NCI-H82 treated with DMSO at 0.1 percent for 48 hours (cell line): ENCODE measurements at regions not wholly inside any gene's neighbourhood (a gene's known extent, or its start where the extent isn't known, plus 50 kb on each side); places are given as distances from the start of the nearest gene placed in this dataset.

ENCODE experiments used
- DNase-seq: peaks from one replicate; lab custom pipeline; 2025; ENCODE audit not compliant: unreplicated experiment; lab: John Stamatoyannopoulos, UW

- DNase-seq: no peak
Measured at GRCh38 chr1:81446000-81446669, 354.6 kb upstream of the ADGRL2 start.

GRCh38 chr1:81443288-81443687, 357.4 kb upstream of the ADGRL2 start:
- DNase-seq: no peak

DNA sequence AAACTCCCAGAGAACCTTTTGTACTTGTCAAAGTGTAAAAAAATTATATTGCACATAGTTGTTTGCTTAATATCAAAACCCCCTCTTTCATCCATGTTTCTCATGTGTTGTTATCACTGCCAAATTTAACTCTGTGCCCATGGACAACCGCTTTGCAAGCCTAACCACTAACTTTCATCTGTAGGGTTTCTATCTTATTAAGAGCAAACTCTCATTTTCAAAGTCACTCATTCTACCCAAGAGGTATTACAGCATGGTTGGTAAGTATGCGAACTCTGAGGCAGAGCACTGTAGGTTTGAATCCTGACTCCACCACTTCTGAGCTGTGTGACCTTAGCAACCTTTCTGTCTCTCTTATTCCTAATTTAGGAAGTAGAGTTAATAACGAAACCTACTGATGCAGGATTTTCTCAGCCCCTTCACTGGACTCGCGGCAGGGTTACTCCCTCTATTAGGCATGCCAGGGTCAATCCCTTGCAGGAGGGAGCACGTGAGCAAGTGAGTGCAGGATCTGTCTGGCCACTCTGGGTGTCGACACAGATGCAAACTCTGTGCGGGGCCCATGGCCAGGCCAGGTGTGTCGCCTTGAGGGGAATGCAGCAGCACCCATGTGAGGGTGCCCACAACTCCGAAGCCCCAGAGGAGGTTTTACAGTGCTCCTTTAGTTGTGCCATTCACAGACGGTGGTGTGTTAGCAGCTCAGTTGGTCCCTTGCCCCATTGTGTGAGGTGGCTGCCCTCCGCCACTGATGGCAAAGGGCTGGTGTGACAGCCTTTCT, 361.5 kb upstream of the ADGRL2 start:
- DNase-seq: no peak

DNA sequence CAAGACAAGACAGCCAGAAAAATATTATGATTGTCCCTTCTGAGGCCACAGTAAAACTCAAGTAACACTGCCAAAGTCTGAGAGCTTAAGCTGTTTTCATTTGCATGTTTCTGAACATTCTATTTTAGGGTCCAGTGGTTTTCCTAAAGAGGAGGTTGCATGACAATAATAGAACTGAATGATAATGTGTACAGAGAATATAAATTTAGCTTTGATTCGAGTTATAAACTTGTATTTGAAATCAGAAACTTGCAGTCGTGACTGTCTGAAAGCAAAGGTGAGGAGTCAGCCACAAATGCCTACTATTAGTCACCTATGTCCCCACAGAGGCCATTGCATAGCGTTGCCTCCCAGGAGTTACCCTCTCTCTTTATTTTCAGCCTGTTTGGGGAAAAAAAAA, 363.1 kb upstream of the ADGRL2 start:
- DNase-seq: no peak

GRCh38 chr1:81437213-81437612, 363.5 kb upstream of the ADGRL2 start:
- no peak for DNase-seq

GRCh38 chr1:81435175-81435574, 365.6 kb upstream of the ADGRL2 start:
- DNase-seq: no peak

- no peak for DNase-seq
Measured at GRCh38 chr1:81433676-81434075, 367.1 kb upstream of the ADGRL2 start.

DNA sequence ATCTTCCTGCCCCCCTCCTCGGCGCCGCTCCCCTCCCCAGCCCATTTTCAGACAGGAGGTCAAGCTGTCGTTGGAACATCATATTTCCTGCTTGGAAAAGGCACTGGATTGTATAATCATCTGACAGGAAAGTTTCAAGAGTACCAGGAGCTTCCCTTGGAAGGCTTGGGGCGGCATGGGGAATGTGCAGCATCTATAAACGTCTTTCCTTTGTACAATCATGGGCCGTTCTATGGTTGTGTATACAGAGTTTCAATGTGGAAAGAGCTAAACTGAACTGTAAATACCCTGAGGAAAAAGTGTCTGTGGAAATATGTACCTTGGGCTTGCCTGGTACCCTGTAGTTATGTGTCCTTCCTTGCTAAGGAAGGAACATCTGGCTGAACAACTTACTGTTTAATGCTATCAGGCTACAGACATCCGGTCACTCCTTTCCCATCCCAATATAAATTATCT, 368.1 kb upstream of the ADGRL2 start:
- DNase-seq: no peak

GRCh38 chr1:81432059-81432458, 368.7 kb upstream of the ADGRL2 start:
- no peak for DNase-seq

- no peak for DNase-seq
Measured at GRCh38 chr1:81431624-81432000, 369.1 kb upstream of the ADGRL2 start.

GRCh38 chr1:81430955-81431623, 369.6 kb upstream of the ADGRL2 start:
- no peak for DNase-seq

DNA sequence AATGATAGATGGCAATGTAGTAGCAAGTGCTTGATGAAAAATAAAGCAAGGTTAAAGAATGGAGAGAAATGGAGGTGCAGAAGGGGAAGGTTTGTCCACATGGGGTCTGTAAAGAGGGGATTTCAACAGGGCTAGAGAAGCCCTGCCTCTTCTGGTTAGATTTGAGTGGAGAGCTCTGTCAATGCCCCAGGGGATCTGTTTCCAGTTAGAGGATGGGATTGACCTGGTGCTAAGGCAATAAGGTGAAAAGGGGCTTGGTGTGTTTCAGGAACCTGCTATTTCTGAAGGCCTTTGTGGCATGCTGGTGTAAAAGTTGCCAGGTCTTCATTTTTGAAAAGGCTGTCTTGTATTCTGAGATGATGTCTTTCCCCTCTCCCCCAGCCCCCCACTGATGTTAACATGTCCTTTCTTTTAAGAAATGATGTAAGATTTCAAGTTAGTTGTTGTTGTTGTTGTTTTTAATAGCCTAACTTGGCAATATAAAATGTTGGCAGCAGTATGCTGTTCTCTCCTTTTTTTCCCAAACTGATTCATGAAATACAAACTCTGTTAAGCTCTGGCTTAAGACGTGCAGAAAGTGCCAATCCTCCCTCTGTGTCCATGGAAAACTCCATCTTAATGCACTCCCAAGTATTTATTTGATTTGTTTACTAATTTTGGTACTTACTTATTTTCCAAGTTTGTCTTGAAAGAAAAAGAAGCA, 370.3 kb upstream of the ADGRL2 start:
- no peak for DNase-seq

GRCh38 chr1:81428998-81429397, 371.7 kb upstream of the ADGRL2 start:
- no peak for DNase-seq

DNA sequence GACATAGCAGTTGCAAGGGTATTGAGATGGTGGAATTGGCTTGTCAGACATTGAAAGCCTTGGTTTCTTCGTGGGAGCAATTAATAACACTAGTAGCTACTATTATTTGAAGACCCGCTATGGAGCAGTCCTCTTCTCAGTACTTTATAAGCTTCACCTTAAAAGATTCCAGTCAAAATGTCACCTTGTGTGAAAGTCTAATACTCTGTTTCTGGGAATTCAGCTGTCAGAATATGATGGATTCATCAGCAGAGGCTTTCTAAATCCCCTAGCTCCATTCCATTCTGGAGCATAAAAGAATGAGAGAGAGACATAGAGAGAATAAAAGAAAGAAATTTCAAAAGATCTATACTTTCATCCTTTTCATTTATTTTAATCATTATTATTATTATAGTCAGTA, 375.9 kb upstream of the ADGRL2 start:
- DNase-seq: no peak

- peak; percentile 6 for DNase-seq
Measured at GRCh38 chr1:81424061-81424460, 376.7 kb upstream of the ADGRL2 start.

DNA sequence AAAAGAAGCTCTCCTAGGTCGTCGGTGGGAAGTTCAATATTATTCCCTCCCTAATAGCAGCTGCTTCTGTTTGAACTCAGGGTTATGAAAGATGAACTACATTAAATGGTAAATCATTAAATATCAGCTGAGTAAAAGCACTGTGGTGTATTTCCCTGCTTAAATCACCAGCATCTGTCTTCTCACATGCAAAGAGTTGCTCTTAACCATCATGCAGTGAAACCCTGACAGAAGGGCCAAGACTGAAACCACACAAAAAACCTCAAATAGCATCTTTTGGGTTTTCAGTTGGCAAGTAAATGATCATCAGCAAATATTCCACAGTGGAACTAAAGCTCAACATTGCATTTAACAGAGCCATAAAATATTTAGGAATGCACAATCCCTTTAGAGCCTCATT, 380.0 kb upstream of the ADGRL2 start:
- no peak for DNase-seq

DNA sequence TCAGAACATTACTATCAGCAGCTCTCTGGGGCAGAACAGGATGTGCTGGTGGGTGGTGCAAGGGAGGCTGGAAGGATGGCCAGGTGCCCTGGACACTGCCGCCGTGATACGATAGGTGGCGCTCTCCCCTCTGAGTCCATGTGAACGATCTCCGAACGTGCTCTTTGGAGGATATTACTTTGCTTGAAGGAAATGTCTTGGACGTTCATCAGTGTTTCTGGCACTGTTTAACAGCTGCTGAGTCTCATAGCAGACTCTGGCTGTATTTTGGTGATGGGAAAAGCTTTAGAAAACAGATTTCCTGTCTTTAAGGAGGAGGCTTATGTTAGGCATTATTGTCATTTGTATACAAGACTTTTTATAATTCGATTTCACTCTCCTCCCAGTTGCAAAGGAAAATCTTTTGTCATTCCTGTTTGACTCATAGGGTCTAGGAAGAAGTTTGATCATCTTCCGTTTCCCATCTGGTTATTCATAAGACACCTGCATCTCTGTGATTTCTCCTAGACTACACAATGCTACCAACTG, 386.2 kb upstream of the ADGRL2 start:
- DNase-seq: peak; percentile 23

- no peak for DNase-seq
Measured at GRCh38 chr1:81412954-81413353, 387.8 kb upstream of the ADGRL2 start.

DNA sequence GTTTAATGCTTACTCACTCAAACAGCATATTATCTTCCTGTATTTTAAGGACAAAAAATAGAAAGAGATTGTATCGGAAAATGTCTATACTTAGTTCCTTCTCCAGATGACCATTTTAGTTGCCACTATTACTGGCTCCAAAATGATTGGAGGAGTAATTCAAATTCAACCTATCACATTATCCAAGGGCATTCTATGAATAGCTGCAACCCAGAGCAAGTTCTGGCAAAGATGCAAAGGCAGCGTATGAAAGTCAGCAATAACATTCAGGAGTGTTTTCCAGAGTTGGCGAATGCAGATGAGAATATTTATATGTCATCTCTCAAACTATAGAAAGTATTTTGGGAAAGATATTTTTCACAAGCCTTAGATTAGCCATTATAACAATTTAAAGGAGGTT, 389.8 kb upstream of the ADGRL2 start:
- DNase-seq: no peak

- no peak for DNase-seq
Measured at GRCh38 chr1:81410351-81410750, 390.4 kb upstream of the ADGRL2 start.

DNA sequence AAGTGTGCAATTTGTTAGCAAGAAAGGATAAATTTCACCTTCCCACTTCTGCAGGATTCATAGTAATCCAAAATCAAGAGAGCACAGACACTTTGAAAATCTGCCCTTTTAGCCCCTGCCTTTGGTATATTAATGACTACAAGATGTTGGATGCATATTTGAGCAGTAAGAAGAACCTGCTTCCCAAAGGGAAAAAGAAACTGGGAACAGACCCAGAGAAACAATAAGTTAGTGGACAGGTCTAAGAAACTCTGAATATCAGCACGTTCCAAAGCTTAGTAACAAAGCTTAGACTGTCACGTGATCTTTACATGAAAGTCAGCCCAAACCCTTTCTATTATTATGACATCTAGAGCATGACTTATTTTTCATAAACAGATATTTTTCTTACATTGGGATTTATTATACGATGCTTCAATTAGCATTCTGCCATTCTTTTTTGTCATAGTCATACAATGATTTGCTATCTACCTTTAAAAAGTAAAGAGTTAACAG, 390.9 kb upstream of the ADGRL2 start:
- no peak for DNase-seq
